Right hindlimb (tissue), 1 donor: ENCODE measurements at regions not wholly inside any gene's neighbourhood (a gene's known extent, or its start where the extent isn't known, plus 50 kb on each side); places are given as distances from the start of the nearest gene placed in this dataset.

Experiments used
- DNase-seq: peaks from one replicate; pipeline ENCODE4 v3.0.0-alpha.2; 2018

DNA sequence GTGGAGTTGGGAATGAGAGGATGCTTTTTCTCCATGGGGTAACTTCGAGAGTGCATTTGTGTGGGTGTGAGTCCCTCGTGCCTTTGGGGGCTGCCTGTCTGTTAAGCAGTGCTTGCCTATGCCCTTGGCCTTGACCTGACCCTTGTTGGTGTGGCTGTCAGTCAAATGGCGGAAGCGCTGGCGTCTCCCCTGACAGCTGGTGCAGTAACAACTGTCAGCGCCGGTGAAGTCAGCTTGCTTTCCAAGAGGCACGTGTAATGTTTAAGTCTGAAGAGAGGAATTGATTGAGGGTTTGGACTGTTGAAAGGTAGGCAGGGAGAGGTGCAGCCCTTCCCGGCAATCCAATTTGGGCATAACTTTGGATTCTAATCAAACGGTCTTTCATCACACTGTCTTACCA, 211.3 kb downstream of the AACS start:
- no peak for DNase-seq

DNA sequence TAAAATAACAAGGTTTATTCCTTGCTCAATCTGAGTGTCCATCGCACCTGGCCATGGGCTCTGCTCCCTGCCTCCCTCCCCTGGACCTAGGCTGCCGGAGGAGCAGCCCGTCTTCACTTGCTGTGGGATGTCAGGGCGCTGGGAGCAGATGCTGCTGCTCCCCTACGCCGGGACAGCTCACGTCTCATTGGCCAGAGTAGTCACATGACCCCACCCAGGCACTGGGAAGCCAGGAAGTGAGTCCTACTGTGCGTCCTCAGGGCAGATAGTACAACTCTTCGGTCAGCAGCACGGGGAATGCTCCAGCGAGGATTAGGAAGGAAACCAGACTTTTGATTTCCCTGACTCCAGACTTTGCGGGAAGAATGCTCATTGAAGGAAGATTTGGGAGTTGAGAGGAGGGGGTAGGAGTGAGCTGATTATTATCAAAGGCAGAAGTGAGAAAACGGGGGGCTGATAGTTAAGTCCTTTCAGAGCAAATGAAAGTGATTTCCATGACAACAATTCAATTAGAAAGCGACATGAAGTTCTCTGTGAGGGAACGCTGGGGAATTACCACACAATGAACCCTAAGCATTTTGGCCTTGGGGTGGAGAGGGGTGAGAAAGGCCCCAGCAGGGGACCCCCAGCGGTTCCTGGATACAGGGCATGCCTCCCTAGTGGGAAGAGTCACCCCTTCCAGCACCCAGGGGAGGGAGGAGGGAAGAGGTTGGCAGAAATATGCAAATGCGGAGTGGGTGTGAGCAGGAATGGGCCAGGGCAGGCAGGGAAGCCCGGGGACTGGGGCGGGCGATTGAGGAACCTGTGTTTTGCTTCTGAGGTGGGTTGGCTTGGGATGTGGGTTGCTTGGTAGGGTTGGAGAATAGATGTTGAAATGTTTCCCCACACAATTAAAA, 215.5 kb downstream of the AACS start:
- DNase-seq, result no peak

DNA sequence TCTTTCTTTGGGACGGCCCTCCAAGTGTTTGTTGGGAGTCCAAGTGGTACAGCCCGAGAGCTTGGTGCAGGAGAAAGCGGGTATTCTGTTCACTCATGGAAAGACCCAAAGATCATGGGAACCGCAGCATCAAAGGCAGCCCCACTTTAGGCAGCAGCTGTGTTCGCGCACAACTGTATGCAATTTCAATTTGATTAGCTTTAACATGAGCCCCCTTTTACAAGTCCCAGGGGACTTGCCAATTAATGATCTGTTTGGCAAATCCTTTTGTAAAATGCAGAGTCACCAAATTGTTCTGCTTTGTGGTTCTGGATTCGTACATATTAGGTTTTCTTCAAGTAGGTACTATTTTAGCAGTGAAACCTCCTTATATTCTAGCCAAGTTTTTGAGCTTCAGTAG, 217.7 kb downstream of the AACS start:
- no peak for DNase-seq

DNA sequence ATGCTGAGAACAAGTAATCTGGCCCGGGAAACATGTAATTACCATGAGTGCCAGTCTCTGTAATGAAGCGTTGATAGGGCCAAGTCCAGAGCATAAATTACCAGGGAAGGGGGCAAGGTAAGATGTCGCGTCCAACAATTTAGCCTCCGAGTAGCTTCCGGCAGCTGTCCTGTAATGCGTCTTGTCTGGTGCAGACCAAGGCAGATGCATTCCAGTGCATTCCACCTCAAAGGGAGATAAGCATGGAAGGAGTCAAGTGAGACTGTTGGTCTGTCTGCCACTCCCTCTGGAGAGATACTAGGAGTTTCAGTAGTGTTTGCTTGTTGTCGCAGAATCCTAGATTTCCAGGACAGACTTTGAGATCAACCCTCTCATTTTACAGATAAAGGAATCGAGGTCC, 218.3 kb downstream of the AACS start:
- no peak for DNase-seq

DNA sequence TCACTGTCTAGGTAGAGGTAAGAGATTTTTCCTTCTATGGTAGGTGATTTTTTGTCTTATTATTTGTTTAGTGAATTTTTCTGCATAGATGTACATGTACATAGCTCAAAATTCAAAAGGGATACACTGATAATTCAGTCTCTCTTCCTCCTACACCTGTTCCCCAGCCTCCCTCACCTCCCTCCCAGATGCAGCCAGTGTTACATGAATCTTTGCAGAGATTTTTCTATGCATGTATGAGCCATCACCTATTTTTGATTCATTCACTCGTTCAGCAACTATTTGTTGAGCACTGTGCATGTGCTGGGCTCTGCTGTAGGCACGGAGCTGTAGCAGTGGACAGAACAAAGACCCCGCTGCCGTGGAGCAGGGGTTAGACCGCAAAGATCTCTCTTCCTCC, 218.9 kb downstream of the AACS start:
- no peak for DNase-seq

DNA sequence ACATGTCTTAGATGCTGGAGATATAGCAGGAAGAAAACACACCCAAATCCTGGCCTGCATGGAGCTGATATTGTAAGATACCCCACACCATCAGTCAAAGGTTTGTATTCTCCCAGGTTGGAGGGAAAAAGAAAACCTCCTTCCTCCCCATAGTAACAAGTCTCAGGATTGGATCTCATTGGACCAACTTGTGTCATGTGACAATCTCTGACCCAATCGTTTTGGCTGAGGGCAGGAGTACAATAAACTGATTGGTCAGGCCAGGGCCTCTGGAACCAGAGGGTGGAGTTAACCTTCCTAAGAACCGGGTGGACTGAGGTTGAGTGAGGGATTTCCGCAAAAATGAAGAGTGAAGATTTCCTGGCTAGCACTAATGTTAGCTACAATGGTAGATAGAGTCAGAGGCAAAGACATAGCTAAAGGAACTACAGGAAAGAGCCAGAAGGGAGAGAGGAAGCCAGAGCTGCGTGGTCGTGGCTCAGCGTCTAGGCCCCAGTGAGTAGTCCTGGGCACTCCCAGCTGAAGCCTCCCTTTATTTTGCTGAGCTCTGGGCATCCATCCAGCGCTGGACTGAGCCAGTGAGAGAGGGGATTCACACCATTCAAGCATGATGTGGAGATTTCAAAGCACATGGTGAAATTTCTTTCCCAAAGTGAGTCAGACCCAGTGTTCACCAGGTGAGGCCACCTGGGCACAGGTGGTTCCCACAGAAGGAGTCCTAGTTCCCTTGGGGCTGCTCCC, 219.9 kb downstream of the AACS start:
- no peak for DNase-seq

DNA sequence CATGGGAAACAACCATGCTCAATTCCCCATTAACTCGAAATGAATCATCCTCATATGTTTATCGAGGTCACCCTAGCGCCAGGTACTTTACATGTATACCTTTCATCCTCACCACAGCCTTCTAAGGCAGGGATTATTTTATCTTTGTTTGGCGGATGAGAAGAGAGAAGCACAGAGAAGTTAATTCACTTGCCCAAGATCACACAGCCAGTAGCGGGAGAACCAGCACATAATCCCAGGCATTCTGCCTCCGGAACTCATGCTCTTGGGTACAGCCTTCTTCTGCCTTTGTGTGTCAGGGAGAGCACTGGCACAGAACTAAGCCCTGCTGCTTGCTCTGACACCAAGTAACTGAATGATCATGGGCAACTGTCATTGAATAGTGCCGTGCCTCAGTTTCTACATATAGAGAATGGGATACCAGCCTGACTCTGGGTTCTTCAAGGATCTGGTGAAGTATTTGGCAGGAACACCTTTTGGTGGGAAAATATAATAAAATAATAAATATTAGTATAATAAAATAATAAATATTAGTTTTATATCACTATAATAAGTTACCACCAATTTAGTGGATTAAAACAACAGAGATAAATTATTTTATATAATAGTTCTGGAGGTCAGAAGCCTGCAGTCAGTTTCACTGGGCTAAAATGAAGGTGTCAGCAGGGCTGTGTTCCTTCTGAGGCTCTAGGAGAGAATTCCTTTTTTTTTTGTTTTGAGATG, 220.9 kb downstream of the AACS start:
- no peak for DNase-seq

DNA sequence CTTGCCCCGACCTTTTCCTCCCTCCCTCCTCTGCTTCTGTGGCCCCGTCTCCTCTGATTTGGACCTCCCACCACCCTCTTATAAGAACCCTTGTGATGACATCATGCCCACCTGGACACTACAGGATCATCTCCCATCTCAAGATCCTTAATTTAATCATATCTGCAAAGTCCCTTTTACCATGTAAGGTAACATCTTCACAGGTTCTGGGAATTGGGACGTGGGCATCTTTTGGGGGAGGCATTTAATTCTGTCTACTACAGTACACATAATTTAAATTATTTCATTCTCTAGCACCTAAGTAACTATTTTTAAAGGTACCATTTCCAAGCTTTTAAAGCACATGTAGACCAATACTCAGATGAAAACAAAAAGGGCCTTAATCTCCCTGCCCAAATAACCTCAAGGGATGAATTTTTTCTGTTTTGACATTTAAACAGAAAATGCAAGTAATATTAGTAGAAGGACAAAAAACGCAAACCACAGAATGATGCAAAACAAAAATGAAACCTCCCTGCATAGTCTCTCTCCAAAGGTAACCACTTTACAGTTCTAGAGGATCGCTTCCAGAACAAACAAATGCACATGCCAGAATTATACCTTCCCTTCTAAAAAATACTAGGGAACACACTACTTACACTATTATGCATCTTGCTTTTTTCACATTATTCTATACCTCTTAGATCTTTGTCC, 222.1 kb downstream of the AACS start:
- DNase-seq, result no peak

DNA sequence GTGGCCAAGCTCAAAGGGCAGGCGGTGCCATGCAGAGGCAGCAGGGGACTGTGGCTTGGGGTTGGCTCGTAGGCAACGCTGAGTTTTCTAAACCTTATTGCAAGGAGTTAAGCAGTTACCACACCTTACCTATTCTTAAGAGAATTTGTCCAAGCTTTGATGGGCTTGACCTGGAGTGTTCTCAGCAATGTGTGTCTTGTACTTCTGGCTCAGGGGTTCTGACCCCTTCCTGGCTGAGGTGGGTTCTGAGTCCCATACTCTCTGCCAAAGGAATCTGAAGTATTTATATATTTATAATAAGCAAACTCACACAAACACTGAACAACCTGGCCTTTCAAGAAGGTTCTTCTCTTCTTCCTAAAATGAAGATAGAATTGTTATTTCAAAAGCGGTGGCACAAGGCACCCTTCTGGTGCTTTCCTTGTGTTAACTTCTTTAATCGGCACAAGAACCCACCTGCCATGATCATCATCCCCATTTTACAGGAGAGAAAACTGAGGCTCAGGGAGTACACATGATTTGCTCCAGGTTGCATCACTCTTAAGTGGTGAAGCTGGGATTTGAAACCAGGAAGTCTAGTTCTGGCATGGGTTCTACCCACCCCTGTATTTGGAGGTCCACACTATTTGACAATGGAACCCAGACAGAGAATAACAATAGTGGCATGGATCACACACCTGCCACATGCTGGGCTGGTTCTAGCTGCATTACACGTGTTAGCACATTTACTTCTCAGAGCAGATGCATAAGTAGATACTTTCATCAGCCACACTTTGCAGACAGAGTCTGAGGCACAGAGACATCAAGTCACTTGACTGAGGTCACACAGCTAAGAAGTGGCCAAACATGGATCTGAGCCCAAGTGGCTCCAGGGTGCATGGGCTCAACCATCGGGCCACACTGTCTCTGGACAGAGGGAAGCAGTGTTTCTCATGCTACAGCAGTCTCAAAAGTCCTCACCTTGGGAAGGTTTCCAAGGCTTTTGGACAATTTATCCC, 224.0 kb downstream of the AACS start:
- DNase-seq, result no peak

DNA sequence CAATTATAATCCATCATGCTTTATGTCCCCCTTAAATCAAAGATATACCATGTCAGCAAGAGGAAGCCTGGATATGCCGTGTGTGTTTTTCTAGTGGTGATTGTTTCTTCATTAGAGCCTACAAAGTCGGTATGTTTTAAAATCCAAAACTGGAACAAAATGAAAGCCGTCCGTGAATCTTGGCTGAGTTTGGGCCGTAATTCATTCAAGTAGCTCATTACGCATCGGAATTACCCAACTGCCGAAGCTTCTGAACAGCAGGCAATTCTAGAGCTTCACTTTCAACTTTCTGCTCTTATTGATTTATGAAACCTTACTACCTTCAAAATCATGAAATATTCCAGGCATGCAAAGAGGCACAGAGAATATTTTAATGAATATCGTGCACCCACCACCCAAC, 224.7 kb downstream of the AACS start:
- DNase-seq, result no peak

DNA sequence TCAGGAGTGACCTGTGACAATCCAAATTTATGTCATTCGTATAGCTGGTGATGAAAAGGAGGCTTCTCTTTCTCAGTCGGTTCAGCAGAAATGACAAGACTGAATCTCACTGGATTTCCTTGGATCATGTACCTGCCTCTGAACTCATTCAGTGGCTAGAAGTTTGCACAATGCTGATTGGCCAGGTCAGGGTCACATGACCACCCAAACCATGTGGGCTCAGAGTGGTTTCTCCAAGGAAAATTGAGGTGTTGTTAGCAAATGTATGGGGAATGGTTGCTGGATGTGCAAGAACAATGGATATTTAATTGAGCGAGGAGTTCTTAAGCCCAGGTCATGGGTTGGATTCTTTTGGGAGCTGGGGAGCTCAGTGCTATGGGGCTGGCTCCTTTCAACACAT, 227.5 kb downstream of the AACS start:
- DNase-seq, result no peak

DNA sequence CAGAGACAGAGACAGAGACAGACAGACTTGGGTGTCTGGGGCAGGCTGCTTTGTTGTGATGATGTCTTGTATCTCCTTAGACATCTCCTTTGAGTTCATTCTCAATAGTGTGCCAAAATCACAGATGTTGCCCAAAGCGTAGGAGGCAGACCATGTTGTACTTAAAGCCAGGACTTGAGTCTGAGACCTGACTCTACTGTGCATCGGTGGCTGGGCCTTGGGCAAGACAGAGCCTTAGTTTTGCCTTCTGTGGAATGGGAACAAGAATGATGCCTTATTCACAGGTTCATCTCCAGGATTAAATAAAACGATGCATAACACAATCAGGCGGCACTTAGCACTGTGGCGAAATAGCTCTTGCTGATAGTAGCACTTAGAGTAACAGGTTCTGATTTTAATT, 230.3 kb downstream of the AACS start:
- no peak for DNase-seq

DNA sequence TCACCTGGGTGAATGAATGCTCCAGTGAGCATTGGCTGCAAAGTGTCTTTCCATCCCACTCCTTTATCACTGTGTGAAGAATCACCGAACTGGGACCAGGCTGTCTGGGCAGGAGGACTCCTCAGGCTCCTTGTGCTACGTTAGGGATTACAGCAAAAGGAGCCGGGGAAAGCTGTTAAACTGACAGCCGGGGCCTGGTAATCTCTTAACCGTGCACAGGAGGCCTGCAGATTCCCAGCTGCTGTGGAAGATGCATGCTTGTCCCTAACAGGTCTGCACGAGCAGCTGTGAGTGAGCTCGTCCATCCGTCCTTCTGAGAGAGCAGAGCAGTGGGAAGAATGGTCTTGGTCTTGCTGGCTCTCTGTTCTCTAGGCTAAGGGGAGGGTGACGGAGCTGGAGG, 231.5 kb downstream of the AACS start:
- no peak for DNase-seq

DNA sequence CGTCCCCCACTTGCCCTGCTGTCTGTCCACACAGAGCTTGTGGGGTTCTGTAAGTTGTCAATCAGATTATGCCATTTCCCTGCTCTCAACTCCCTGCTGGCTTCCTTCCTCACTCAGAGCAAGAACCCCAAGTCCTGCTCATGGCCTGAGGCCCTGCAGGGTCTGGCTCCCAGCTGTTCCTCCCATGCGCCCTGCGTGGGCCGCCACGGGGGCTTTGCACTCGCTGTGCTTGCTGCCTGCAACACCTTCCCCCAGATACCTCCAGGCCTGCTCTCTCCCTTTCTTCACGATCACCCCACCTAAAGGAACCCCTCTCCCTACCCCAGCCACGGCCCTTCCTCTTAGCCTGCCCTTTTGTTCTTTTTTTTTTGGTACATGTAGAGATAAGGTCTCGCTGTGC, 234.6 kb downstream of the AACS start:
- no peak for DNase-seq

DNA sequence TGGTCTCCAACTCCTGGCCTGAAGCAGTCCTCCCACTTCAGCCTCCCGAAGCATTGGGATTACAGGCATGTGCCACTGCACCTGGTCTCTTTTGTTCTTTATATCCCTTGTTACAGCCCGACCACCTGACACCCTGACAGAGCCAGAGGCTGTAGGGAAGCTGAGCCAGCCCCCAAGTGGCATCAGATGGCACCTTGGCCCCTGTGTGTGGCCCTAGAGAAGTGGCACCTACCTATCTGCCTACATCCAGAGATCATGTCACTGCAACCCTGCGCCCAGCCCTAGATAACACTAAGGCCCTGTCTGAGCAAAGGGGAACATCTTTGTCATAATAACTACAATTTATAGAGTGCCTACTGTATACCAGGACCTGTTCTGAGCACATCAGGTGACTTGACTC, 235.0 kb downstream of the AACS start:
- DNase-seq, result no peak

DNA sequence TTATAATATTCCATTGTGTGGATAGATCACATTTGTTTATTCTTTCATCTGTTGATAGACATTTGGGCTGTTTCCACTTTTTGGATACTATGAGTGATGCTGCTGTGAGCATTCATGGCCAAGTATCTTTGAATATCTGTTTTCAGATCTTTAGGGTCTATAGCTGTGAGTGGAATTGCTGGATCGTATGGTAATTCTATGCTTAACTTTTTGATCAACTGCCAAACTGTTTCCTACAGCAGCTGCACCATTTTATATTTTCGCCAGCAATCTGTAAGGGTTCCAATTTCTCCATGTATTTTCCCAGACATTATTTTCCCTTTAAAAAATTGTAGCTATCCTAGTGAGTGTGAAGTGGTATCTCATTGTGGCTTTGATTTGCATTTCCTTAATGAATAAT, 238.1 kb downstream of the AACS start:
- no peak for DNase-seq

DNA sequence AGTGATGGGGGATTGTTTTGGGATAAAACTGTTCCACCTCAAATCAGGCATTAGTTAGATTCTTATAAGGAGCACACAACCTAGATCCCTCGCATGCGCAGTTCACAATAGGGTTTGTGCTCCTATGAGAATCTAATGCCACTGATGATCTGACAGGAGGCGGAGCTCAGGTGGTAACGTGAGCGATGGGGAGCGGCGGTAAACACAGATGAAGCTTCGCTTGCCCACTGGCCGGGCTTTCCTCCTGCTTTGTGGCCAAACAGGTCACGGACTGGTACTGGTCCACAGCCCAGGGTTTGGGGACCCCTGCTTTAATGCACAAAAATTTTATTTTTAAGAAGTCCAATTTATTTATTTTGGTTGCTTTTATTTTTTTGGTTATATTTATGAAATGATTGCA, 238.8 kb downstream of the AACS start:
- DNase-seq, result no peak

DNA sequence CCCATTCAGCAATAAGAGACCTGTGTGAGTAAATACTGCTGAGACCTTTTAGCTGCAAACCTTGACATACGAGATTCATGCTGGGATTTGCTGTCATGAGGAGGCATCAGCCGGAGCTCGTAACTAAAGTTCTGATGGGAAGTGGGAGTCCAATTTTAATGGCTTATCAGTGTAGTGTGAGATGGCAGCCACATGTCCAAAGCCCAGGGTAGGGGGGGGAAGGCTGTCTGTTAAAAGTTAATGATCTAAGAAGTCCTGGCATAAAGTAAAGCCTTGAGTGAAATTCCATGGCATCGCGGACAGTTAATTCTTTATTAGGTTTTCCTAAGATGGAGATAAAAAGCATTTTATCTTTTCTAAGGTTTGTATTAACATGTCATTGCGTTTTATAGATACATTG, 240.0 kb downstream of the AACS start:
- DNase-seq, result no peak

DNA sequence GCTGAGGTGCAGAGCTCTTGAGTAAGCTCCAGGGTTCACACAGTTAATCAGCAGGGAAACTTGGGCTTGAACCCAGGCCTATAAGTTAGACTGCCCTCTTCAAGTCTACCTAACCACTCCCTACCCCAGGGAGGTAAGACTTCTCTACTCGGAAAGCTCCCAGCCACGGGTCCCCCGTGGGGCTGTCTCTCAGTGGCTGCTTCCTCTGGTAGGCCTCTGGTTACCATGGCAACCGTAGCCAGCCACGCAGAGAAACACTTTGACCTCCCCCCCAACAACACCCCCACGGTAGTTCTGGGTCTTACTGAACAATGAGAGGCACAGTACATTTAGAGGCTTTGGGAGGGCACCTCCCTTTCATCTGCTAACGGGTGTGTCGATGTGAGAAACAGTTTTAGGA, 245.2 kb downstream of the AACS start:
- DNase-seq, result no peak

DNA sequence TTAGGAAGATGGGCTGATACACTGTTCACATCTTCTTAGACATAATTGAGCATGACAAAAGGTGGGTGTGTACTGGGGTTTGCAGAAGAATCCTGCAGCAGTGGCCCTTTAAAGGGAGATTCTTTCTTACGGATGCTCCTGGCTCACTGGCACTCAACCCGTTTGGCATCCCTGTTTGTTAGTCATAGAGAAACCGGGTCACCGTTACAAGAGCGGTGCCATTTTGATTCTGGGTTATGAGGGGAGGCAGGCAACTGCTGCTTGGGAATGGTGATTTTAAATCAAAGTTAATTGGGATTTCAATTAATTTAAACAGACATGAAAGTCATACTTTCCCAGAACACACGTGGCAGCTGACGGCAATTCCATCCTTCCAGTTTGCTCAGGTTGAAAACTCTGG, 245.8 kb downstream of the AACS start:
- DNase-seq, result no peak

DNA sequence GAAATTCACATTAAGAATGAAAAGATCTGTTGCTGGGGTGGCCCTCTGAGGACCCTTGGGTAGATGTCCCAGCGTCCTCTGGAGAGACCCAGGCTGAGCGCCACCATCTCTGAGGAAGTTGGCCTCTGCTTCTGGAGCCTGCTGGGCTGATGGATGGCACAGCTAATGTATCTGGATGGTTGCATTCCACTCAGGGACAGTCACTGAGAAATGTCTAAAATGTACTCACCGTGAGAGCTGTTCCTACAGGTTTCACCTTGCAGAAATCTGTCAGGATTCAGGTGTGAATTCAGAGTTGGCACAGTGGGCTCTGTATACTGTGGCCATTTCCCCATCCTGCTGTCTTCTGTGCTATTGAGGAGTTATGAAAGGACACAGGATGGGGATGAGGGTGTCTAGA, 247.2 kb downstream of the AACS start:
- no peak for DNase-seq
